ENCODE measurements at regions not wholly inside any gene's neighbourhood (a gene's known extent, or its start where the extent isn't known, plus 50 kb on each side); places are given as distances from the start of the nearest gene placed in this dataset.

GRCh38 chr6:156511051-156511450, 266.1 kb upstream of the ARID1B start:
- no peaks in the 10 kb centered on the region for H3K9me2 ChIP-seq (ENCODE audit: insufficient read depth, low read length)
- BruUV-seq (replicated peaks): no TSS peak
- no peak overlapping the region for H3K27ac ChIP-seq (ENCODE audit: low read depth, low read length, poor library complexity, severe bottlenecking)
- H4K20me1 ChIP-seq (ENCODE audit: insufficient read depth, low read length): no peaks in the 10 kb centered on the region
- CTCF ChIA-PET (ENCODE audit: unreplicated experiment): no interaction called here
- no peaks in the 10 kb centered on the region for H3K9me3 ChIP-seq (ENCODE audit: low read length)
- POLR2A ChIA-PET: interaction anchor here (0.7 kb wide), 1 partner anchor 11 kb away, joined by 3 read pairs; no protein-coding TSS in a partner anchor
- TF ChIP-seq, protein P1, sequence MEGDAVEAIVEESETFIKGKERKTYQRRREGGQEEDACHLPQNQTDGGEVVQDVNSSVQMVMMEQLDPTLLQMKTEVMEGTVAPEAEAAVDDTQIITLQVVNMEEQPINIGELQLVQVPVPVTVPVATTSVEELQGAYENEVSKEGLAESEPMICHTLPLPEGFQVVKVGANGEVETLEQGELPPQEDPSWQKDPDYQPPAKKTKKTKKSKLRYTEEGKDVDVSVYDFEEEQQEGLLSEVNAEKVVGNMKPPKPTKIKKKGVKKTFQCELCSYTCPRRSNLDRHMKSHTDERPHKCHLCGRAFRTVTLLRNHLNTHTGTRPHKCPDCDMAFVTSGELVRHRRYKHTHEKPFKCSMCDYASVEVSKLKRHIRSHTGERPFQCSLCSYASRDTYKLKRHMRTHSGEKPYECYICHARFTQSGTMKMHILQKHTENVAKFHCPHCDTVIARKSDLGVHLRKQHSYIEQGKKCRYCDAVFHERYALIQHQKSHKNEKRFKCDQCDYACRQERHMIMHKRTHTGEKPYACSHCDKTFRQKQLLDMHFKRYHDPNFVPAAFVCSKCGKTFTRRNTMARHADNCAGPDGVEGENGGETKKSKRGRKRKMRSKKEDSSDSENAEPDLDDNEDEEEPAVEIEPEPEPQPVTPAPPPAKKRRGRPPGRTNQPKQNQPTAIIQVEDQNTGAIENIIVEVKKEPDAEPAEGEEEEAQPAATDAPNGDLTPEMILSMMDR (conservative IDR thresholded peaks at IDR 0.05; ENCODE audit: low read length): no peak
- TF ChIP-seq EZH2phosphoT487 (IDR thresholded peaks at IDR 0.05; ENCODE audit: borderline replicate concordance, low read depth, low read length): no peak
- intact Hi-C loops (cut with micrococcal nuclease; ENCODE audit: unreplicated experiment): no loop called here
- H3K79me2 ChIP-seq (ENCODE audit: insufficient read depth, low read depth, low read length): no peaks in the 10 kb centered on the region
- no peak overlapping the region for H3K4me3 ChIP-seq (ENCODE audit: low read depth, low read length, poor library complexity, severe bottlenecking)
- no peak overlapping the region for H2AFZ ChIP-seq (ENCODE audit: low read length)
- no peaks in the 10 kb centered on the region for H3K36me3 ChIP-seq (ENCODE audit: insufficient read depth, low read length)
- peaks cover 13% of the 10 kb centered on the region for H3K4me1 ChIP-seq (ENCODE audit: insufficient read depth, low read length, poor library complexity, severe bottlenecking)
- DNase-seq (ENCODE audit: low spot score): no peak
- no peak overlapping the region for H3K4me2 ChIP-seq (ENCODE audit: low read length)

GRCh38 chr6:156510242-156510641, 266.9 kb upstream of the ARID1B start:
- no peak overlapping the region for H2AFZ ChIP-seq (ENCODE audit: low read length)
- BruUV-seq (replicated peaks): no TSS peak
- DNase-seq (ENCODE audit: low spot score): no peak
- ChIA-PET POLR2A (interaction anchor here (0.7 to 2.2 kb wide), 2 partner anchors 11 to 113 kb away, joined by 3 to 9 read pairs; no protein-coding TSS in a partner anchor), CTCF (ENCODE audit: unreplicated experiment) (no interaction called here)
- no peak for TF ChIP-seq EZH2phosphoT487 (IDR thresholded peaks at IDR 0.05; ENCODE audit: borderline replicate concordance, low read depth, low read length)
- TF ChIP-seq, protein P1 (conservative IDR thresholded peaks at IDR 0.05; ENCODE audit: low read length): no peak
- H4K20me1 ChIP-seq (ENCODE audit: insufficient read depth, low read length): no peaks in the 10 kb centered on the region
- H3K4me1 ChIP-seq (ENCODE audit: insufficient read depth, low read length, poor library complexity, severe bottlenecking): peaks cover 13% of the 10 kb centered on the region
- no peak overlapping the region for H3K27ac ChIP-seq (ENCODE audit: low read depth, low read length, poor library complexity, severe bottlenecking)
- no peaks in the 10 kb centered on the region for H3K36me3 ChIP-seq (ENCODE audit: insufficient read depth, low read length)
- H3K4me3 ChIP-seq (ENCODE audit: low read depth, low read length, poor library complexity, severe bottlenecking): no peak overlapping the region
- H3K4me2 ChIP-seq (ENCODE audit: low read length): no peak overlapping the region
- H3K79me2 ChIP-seq (ENCODE audit: insufficient read depth, low read depth, low read length): no peaks in the 10 kb centered on the region
- no peaks in the 10 kb centered on the region for H3K9me3 ChIP-seq (ENCODE audit: low read length)
- intact Hi-C loops (cut with micrococcal nuclease; ENCODE audit: unreplicated experiment): no loop called here
- H3K9me2 ChIP-seq (ENCODE audit: insufficient read depth, low read length): no peaks in the 10 kb centered on the region

DNA sequence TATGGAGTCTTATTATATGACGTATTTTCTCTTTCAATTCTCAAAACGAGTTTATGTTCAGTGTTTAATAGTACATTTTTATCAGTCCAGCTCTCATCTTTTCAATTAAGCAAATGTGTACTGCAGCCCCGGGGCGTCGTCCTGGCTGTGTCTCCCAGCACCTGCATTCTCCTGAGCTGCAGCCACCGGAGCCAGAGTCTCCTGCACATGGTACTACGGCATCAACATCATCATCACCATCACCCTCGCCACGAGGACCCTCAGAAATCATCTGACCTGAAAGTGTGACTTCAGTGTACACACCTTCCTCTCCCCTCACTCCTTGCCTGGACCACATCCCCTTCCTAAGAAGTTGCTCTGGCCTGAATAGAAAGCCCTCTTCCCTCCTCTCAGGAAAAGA, 267.7 kb upstream of the ARID1B start:
- no TSS peak for BruUV-seq (replicated peaks)
- Histone ChIP-seq H3K9me3 (ENCODE audit: low read length) (no peaks in the 10 kb centered on the region), H3K4me2 (ENCODE audit: low read length) (peak overlapping the region; percentile 10; the same call in 1 of the 2 replicates), H3K4me1 (ENCODE audit: insufficient read depth, low read length, poor library complexity, severe bottlenecking) (peaks cover 13% of the 10 kb centered on the region), H3K4me3 (ENCODE audit: low read depth, low read length, poor library complexity, severe bottlenecking) (no peak overlapping the region), H3K9me2 (ENCODE audit: insufficient read depth, low read length) (no peaks in the 10 kb centered on the region), H3K79me2 (ENCODE audit: insufficient read depth, low read depth, low read length) (no peaks in the 10 kb centered on the region), H3K27ac (ENCODE audit: low read depth, low read length, poor library complexity, severe bottlenecking) (no peak overlapping the region), H2AFZ (ENCODE audit: low read length) (no peak overlapping the region), H3K36me3 (ENCODE audit: insufficient read depth, low read length) (no peaks in the 10 kb centered on the region), H4K20me1 (ENCODE audit: insufficient read depth, low read length) (no peaks in the 10 kb centered on the region)
- ChIA-PET CTCF (ENCODE audit: unreplicated experiment) (no interaction called here), POLR2A (interaction anchor here (0.6 to 2.2 kb wide), 3 partner anchors 10 to 133 kb away, joined by 3 to 9 read pairs (median 3); no protein-coding TSS in a partner anchor)
- no peak for TF ChIP-seq EZH2phosphoT487 (IDR thresholded peaks at IDR 0.05; ENCODE audit: borderline replicate concordance, low read depth, low read length)
- TF ChIP-seq, protein P1 (conservative IDR thresholded peaks at IDR 0.05; ENCODE audit: low read length): no peak
- intact Hi-C loops (cut with micrococcal nuclease; ENCODE audit: unreplicated experiment): no loop called here
- DNase-seq (ENCODE audit: low spot score): no peak

All from OCI-LY7 (cell line).